IMR-90 (cell line): ENCODE measurements at regions not wholly inside any gene's neighbourhood (a gene's known extent, or its start where the extent isn't known, plus 50 kb on each side); places are given as distances from the start of the nearest gene placed in this dataset.

Experiments
- ATAC-seq: fragments of 200-7000 bp; cut with Tn5 transposase; 2 replicates; pipeline ENCODE4 v1.9.1; 2020; ENCODE audit warnings: low read depth, mild to moderate bottlenecking, moderate library complexity
- BruUV-seq: library from RNA; stranded (reverse); fragments of 400-500 nt; replicated peaks from 2 replicates; lab custom pipeline; 2021; lab: Mats Ljungman, UMichigan
- CTCF ChIA-PET: fragments of 300-600 bp; formaldehyde crosslinking; extraction: SDS; loops from one replicate; lab custom pipeline; 2021; ENCODE audit warnings: antibody characterized with exemption; lab: Yijun Ruan, JAX
- POLR2A ChIA-PET: fragments of 300-600 bp; sonication (Branson Sonifier 250); formaldehyde crosslinking; loops from one replicate; lab custom pipeline; 2022; ENCODE audit warnings: antibody characterized with exemption; ENCODE audit not compliant: unreplicated experiment; lab: Charles Lee
- DNase-seq: peaks from one replicate; pipeline ENCODE4 v3.0.0; 2013
- H2AFZ ChIP-seq: replicated peaks from 2 replicates; pipeline ENCODE3; 2013; ENCODE audit warnings: low read length, mild to moderate bottlenecking; ENCODE audit not compliant: poor library complexity
- H2AK5ac ChIP-seq: 2 replicates; pipeline ENCODE4 v1.6.1; 2013; ENCODE audit warnings: low read depth, low read length, inconsistent platforms
- H2AK9ac ChIP-seq: replicated peaks from 2 replicates; pipeline ENCODE3; 2013; ENCODE audit warnings: mild to moderate bottlenecking, low read depth, low read length, moderate library complexity; ENCODE audit not compliant: poor library complexity
- H2BK120ac ChIP-seq: 2 replicates; pipeline ENCODE4 v1.6.1; 2013; ENCODE audit warnings: low read depth, low read length, inconsistent platforms
- H2BK15ac ChIP-seq: 3 replicates; pipeline ENCODE4 v1.6.1; 2013; ENCODE audit warnings: low read depth, low read length, inconsistent platforms
- H2BK20ac ChIP-seq: 2 replicates; pipeline ENCODE4 v1.6.1; 2013; ENCODE audit warnings: low read depth, mild to moderate bottlenecking, inconsistent platforms, low read length, moderate library complexity
- H2BK5ac ChIP-seq: 2 replicates; pipeline ENCODE4 v1.6.1; 2013; ENCODE audit warnings: mild to moderate bottlenecking, low read depth, low read length, inconsistent platforms; ENCODE audit not compliant: poor library complexity, severe bottlenecking
- H3K14ac ChIP-seq: replicated peaks from 2 replicates; pipeline ENCODE4 v1.6.1; 2013; ENCODE audit warnings: low read depth, low read length, inconsistent platforms
- H3K18ac ChIP-seq: 2 replicates; pipeline ENCODE4 v1.6.1; 2013; ENCODE audit warnings: low read depth, low read length, control low read depth
- H3K23ac ChIP-seq: 2 replicates; pipeline ENCODE4 v1.6.1; 2013; ENCODE audit warnings: low read depth, low read length, inconsistent platforms
- H3K27ac ChIP-seq: 2 replicates; pipeline ENCODE4 v1.5.1; 2013; ENCODE audit warnings: mild to moderate bottlenecking, control low read depth, low read length; ENCODE audit not compliant: insufficient read depth
- H3K27me3 ChIP-seq: 2 replicates; pipeline ENCODE4 v1.6.1; 2013; ENCODE audit warnings: low read length; ENCODE audit not compliant: control insufficient read depth, insufficient read depth
- H3K36me3 ChIP-seq: 2 replicates; pipeline ENCODE4 v1.6.1; 2013; ENCODE audit warnings: low read length, mixed read lengths; ENCODE audit not compliant: control insufficient read depth, insufficient read depth
- H3K4ac ChIP-seq: 2 replicates; pipeline ENCODE4 v1.6.1; 2013; ENCODE audit warnings: low read depth, low read length, inconsistent platforms
- H3K4me1 ChIP-seq: 2 replicates; pipeline ENCODE4 v1.6.1; 2013; ENCODE audit warnings: low read length, mixed read lengths; ENCODE audit not compliant: control insufficient read depth, insufficient read depth
- H3K4me2 ChIP-seq: 2 replicates; pipeline ENCODE4 v1.6.1; 2013; ENCODE audit warnings: low read depth, mild to moderate bottlenecking, control low read depth, low read length, moderate library complexity
- H3K4me3 ChIP-seq: 2 replicates; pipeline ENCODE4 v1.5.1; 2013; ENCODE audit warnings: low read depth, mild to moderate bottlenecking, control low read depth, low read length, moderate library complexity; ENCODE audit not compliant: insufficient read depth
- H3K56ac ChIP-seq: 2 replicates; pipeline ENCODE4 v1.6.1; 2013; ENCODE audit warnings: low read length, inconsistent platforms; ENCODE audit not compliant: insufficient read depth; ENCODE audit errors: extremely low read depth
- H3K79me1 ChIP-seq, 2 experiments: 2 replicates each; pipeline ENCODE4 v1.6.1; 2013; ENCODE audit warnings: low read length in 2 of 2, inconsistent platforms in 1 of 2, low read depth in 1 of 2
- H3K9ac ChIP-seq: 2 replicates; pipeline ENCODE4 v1.6.1; 2013; ENCODE audit warnings: low read depth, low read length, control low read depth
- H3K9me1 ChIP-seq: 2 replicates; pipeline ENCODE4 v1.6.1; 2013; ENCODE audit warnings: low read length, inconsistent platforms; ENCODE audit not compliant: insufficient read depth
- H3K9me3 ChIP-seq: 2 replicates; pipeline ENCODE4 v1.6.1; 2013; ENCODE audit warnings: low read length; ENCODE audit not compliant: control insufficient read depth, insufficient read depth
- H4K20me1 ChIP-seq: 2 replicates; pipeline ENCODE4 v1.6.1; 2013; ENCODE audit warnings: low read length, inconsistent platforms; ENCODE audit not compliant: insufficient read depth
- H4K5ac ChIP-seq: 2 replicates; pipeline ENCODE4 v1.6.1; 2013; ENCODE audit warnings: mild to moderate bottlenecking, low read depth, low read length, control low read depth
- H4K8ac ChIP-seq, 2 experiments: 2 replicates each; pipeline ENCODE4 v1.6.1; 2013; ENCODE audit warnings: low read depth in 2 of 2, low read length in 2 of 2, control low read depth in 1 of 2, inconsistent platforms in 1 of 2
- H4K91ac ChIP-seq: 2 replicates; pipeline ENCODE4 v1.6.1; 2013; ENCODE audit warnings: low read depth, low read length, inconsistent platforms; ENCODE audit not compliant: insufficient read depth
- BHLHE40 ChIP-seq: fragments of 150-350 bp; IDR thresholded peaks from 2 replicates; pipeline ENCODE4 v1.6.1; 2016; ENCODE audit warnings: mild to moderate bottlenecking, low read depth, low read length
- CHD1 ChIP-seq: IDR thresholded peaks from 2 replicates; pipeline ENCODE4 v1.6.1; 2012; ENCODE audit warnings: low read depth, low read length, improper control_type of control experiment
- MAFK ChIP-seq: IDR thresholded peaks from 2 replicates; pipeline ENCODE4 v1.6.1; 2012; ENCODE audit warnings: low read depth, low read length, improper control_type of control experiment
- NFE2L2 ChIP-seq: fragments of 150-350 bp; IDR thresholded peaks from 2 replicates; pipeline ENCODE4 v1.6.1; 2016; ENCODE audit warnings: low read depth, mild to moderate bottlenecking, low read length
- RAD21 ChIP-seq: IDR thresholded peaks from 2 replicates; pipeline ENCODE4 v1.6.1; 2012; ENCODE audit warnings: low read length, improper control_type of control experiment
- RFX5 ChIP-seq: IDR thresholded peaks from 2 replicates; pipeline ENCODE4 v1.8.0; 2012; ENCODE audit warnings: low read depth, mild to moderate bottlenecking, low read length, moderate library complexity
- SMC3 ChIP-seq: fragments of 150-350 bp; IDR thresholded peaks from 2 replicates; pipeline ENCODE4 v1.6.1; 2016; ENCODE audit warnings: low read depth, mild to moderate bottlenecking, antibody characterized with exemption, low read length, moderate library complexity
- WGBS, 2 experiments: methylation state at CpG; one replicate each; pipeline versions ENCODE4 v1.1.5 to v1.1.7; 2013; ENCODE audit warnings: missing lambda C conversion rate in 2 of 2; ENCODE audit not compliant: insufficient read length in 1 of 2; ENCODE audit errors: extremely low coverage in 2 of 2; 5-methylcytosine and 5-hydroxymethylcytosine counted together
- dilution Hi-C: fragments of 300-500 bp; cut with HindIII; formaldehyde crosslinking; loops from one replicate; pipeline ENCODE4 v1.14.3; 2018; ENCODE audit warnings: low sequenced_read_pairs; ENCODE audit not compliant: unreplicated experiment
- in situ Hi-C: fragments of 300-500 bp; cut with MboI; formaldehyde crosslinking; loops from 3 replicates; pipeline ENCODE4 v1.14.3; 2019; ENCODE audit warnings: low sequenced_read_pairs, inconsistent platforms, mixed read lengths
- intact Hi-C: fragments of 100-400 bp; cut with micrococcal nuclease; formaldehyde crosslinking; loops from 2 replicates; pipeline ENCODE4 v1.10.0; 2022
- TF ChIP-seq, protein P1 (sequence below): conservative IDR thresholded peaks from 2 replicates; pipeline ENCODE4 v1.5.1; 2012; ENCODE audit warnings: mild to moderate bottlenecking, low read depth, low read length, improper control_type of control experiment
- TF ChIP-seq, protein P2 (sequence below): fragments of 150-350 bp; IDR thresholded peaks from 2 replicates; pipeline ENCODE4 v1.6.1; 2017; ENCODE audit warnings: mild to moderate bottlenecking, antibody characterized with exemption, low read length, low read depth
- TF ChIP-seq, protein P3 (sequence below): fragments of 150-350 bp; IDR thresholded peaks from 2 replicates; pipeline ENCODE4 v1.6.1; 2016; ENCODE audit warnings: low read depth, mild to moderate bottlenecking, low read length, moderate library complexity, borderline replicate concordance

DNA sequence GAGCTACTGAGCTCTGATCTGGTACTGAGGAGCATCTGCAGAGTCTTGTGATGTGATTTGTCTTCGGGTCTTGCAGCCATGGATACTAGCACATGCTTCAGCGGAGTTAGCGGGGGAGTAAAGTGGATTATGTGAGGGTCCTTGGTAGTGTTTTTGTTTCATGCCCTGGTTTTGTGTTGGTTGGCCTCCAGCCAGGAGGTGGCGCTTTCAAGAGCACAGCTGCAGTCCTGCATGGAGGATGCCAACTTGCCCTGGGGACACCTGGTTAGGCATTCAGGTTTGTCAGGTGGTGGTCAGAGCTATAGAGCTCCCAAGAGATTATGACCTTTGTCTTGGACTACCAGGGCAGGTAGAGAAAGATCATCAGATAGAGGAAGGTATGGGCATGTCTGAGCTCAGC is 185.8 kb upstream of the CDH6 start:
- H2BK5ac ChIP-seq, result no peak overlapping the region
- H3K9me3 ChIP-seq, result no peaks in the 10 kb centered on the region
- TF ChIP-seq MAFK (no peak), NFE2L2 (no peak), CHD1 (no peak), RAD21 (no peak), BHLHE40 (no peak), RFX5 (no peak), SMC3 (no peak)
- TF ChIP-seq, protein P1, sequence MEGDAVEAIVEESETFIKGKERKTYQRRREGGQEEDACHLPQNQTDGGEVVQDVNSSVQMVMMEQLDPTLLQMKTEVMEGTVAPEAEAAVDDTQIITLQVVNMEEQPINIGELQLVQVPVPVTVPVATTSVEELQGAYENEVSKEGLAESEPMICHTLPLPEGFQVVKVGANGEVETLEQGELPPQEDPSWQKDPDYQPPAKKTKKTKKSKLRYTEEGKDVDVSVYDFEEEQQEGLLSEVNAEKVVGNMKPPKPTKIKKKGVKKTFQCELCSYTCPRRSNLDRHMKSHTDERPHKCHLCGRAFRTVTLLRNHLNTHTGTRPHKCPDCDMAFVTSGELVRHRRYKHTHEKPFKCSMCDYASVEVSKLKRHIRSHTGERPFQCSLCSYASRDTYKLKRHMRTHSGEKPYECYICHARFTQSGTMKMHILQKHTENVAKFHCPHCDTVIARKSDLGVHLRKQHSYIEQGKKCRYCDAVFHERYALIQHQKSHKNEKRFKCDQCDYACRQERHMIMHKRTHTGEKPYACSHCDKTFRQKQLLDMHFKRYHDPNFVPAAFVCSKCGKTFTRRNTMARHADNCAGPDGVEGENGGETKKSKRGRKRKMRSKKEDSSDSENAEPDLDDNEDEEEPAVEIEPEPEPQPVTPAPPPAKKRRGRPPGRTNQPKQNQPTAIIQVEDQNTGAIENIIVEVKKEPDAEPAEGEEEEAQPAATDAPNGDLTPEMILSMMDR, result no peak
- TF ChIP-seq, protein P2, sequence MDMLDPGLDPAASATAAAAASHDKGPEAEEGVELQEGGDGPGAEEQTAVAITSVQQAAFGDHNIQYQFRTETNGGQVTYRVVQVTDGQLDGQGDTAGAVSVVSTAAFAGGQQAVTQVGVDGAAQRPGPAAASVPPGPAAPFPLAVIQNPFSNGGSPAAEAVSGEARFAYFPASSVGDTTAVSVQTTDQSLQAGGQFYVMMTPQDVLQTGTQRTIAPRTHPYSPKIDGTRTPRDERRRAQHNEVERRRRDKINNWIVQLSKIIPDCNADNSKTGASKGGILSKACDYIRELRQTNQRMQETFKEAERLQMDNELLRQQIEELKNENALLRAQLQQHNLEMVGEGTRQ, result no peak
- TF ChIP-seq, protein P3, sequence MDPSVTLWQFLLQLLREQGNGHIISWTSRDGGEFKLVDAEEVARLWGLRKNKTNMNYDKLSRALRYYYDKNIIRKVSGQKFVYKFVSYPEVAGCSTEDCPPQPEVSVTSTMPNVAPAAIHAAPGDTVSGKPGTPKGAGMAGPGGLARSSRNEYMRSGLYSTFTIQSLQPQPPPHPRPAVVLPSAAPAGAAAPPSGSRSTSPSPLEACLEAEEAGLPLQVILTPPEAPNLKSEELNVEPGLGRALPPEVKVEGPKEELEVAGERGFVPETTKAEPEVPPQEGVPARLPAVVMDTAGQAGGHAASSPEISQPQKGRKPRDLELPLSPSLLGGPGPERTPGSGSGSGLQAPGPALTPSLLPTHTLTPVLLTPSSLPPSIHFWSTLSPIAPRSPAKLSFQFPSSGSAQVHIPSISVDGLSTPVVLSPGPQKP, result no peak
- ATAC-seq (no peak), DNase-seq (no peak)
- no peak overlapping the region for H4K91ac ChIP-seq
- no peak overlapping the region for H4K5ac ChIP-seq
- no peak overlapping the region for H3K4me3 ChIP-seq
- intact Hi-C loops, result no loop called here
- H3K27ac ChIP-seq, result no peak overlapping the region
- no peak overlapping the region for H2BK15ac ChIP-seq
- POLR2A ChIA-PET, result no interaction called here
- CTCF ChIA-PET, result no interaction called here
- H3K9me1 ChIP-seq, result no peaks in the 10 kb centered on the region
- H2AK5ac ChIP-seq, result no peak overlapping the region
- H2AK9ac ChIP-seq, result no peak overlapping the region
- no peaks in the 10 kb centered on the region for H3K27me3 ChIP-seq
- H3K56ac ChIP-seq, result no peak overlapping the region
- H3K9ac ChIP-seq, result no peak overlapping the region
- no peak overlapping the region for H2BK120ac ChIP-seq
- H3K4ac ChIP-seq, result no peak overlapping the region
- no peak overlapping the region for H3K18ac ChIP-seq
- H4K20me1 ChIP-seq, result no peaks in the 10 kb centered on the region
- H3K14ac ChIP-seq, result no peak overlapping the region
- no peak overlapping the region for H2AFZ ChIP-seq
- WGBS, 2 experiments, result 94% methylated on average over 2 of the region's 4 CpGs; no CpG with 5 or more reads in 1 of the 2 experiments
- no peaks in the 10 kb centered on the region for H3K4me1 ChIP-seq
- dilution Hi-C loops, result no loop called here
- no peaks in the 10 kb centered on the region for H3K36me3 ChIP-seq
- H3K23ac ChIP-seq, result no peak overlapping the region
- H4K8ac ChIP-seq, result no peak overlapping the region
- no peak overlapping the region for H3K4me2 ChIP-seq
- no TSS peak for BruUV-seq
- no peak overlapping the region for H2BK20ac ChIP-seq
- H3K79me1 ChIP-seq, result no peaks in the 10 kb centered on the region
- in situ Hi-C loops, result no loop called here
